NCI-H2171 treated with DMSO at 0.1 percent for 48 hours (cell line): ENCODE measurements at regions not wholly inside any gene's neighbourhood (a gene's known extent, or its start where the extent isn't known, plus 50 kb on each side); places are given as distances from the start of the nearest gene placed in this dataset.

Experiments
- DNase-seq: peaks from one replicate; lab custom pipeline; 2025; lab: John Stamatoyannopoulos, UW

DNA sequence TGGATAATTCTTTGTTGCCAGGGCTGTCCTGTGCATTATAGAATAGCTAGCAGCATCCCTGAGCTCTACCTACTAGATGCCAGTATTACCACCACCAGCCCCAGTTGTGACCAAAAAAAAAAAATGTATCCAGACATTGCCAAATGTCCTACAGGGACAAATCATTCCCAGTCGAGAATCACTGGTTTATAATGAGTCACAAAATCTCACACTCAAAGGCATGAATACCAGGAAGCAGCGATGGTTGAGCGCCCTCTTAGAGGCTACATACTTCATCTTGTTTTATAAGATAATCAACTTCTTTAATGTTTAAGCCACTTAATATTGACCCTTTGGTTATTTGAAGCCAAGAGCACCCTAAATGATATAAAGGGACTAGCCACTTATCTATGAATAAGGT is 297.3 kb downstream of the DHX15 start:
- no peak for DNase-seq

DNA sequence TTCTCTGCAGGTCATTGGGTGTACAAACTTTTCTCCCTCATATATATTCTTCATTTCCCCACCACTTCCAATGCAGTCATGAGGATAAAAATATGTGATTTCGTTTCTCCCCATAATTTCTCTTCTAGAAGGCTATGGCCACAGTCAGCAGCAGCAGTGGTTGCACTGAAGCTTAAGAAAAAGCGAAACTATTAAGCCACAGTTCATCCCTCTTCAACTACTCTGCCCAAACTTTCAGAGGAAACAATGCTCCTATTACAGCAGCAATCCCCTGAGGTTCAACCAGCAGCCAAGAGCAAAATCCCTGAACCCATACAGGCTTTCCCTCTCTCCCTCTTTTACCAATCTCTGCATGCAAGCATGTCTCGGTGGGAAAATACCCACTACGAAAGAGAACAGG is 298.6 kb downstream of the DHX15 start:
- no peak for DNase-seq

DNA sequence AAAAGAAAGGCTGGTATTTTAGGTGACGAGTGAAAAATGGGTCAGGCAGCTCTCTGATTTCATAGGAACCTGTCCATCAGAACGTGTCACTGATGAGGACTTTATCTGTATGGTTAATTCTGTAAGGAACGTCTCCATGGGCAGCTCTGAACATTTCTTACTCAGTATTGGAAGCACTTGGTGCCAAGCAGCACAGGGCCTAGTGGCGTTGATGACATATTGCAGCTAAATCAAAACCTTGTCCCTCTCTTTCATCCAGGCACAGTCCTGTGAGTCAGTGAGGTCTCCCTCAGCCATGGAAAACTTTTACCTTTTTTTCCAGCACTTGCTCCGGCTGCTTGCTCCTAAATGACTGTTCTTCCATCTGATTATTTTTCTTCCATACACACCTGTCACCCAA is 301.9 kb downstream of the DHX15 start:
- DNase-seq, result no peak

DNA sequence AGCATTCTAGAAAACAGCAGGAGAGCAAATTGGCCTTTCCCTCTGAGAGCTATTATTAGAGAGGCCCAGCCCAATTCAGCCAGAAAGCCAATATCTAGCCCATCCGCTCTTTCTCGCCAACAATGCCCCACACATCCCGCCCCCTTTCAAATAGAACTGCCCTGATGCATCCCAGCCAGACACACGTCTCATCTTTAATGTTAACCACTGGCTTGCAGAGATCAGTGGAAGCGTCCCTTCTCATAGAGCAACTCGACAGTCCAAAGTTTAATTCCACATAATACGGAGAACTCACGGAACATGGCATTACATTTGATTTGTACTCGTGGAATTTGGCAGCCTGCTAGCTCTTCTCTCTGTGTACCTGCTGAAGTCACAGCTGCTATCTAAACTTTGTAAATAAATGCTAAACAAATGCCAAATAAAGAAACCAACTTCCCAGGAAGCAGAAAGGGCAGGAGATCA is 304.4 kb downstream of the DHX15 start:
- no peak for DNase-seq

DNA sequence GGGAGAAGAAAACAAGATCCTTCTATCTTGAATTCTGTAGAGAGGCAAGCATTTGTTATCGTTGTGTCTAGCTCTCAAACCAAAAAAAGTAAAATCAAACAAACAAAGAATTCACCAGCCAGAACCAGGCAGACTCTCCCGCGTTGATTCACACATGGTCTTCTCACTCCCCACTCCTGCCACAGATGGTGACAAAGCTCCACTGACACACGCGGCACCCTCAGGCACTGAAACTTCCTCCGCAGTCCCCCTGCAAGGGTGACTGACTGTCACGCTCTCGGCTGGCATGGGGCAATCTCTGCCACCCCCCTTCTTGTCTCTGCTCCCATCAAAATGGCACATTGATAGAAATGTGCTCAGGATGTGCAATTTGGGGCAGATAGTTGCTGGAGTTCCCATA is 304.9 kb downstream of the DHX15 start:
- no peak for DNase-seq

DNA sequence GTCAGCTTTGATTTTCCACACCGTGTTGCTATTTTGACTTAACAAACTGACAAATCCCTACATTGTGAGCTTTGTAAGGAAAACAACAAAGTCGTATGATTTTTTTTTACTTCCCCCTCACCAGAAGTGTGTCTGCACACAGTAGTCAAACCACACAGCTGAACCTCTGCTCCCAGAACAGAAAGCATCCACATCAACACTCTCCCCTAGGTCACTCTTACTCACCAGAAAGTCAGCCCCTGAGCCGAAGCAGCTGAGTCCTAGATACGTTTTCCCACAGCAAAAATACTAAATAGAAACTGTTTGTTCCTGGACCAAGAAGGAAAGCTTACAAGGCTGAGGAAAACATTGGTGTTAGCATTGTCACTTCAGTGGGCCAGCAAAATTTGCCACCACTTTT is 305.7 kb downstream of the DHX15 start:
- no peak for DNase-seq

DNA sequence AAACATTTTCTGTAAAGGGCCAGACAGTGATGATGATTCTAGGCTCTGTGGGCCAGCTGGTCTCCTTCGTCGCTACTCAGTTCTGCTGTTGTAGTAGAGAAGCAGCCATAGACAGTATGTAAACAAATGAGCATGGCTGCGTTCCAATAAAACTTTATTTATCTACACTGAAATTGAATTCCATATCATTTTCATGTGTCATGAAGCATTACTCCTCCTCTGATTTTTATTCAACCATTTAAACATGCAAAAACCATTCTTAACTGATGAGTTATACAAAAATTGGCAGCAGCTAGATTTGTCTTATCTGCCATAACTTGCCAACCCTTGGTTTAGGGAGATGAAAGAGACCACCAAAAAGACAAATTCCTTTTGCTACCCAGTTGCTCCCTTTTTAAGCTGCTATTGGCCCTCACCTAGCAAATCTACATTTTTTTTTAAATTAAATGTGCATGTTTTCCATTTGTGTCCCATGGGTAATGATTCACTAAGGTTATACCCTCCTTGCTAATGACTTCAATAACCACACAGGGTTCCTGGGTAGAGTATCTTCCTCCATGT is 309.9 kb downstream of the DHX15 start:
- no peak for DNase-seq

DNA sequence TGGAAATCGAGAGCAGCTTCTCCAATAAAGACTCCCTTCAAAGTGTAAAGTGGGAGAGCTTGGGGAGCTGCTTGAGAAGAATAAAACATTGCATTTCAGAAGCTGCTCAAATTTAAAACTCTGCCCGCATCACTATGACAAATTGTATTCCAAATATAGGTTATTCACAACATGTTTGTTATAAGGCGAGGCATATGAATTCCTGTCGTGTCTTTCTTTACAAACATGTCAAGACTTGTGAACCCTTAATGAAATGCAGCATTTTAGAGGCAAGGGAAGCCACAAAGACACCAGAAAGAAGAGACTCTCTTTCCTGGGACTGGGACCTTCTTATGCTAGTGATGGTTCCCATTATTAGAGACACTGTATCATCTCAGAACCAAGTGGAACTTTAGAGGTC is 311.2 kb downstream of the DHX15 start:
- DNase-seq, result no peak

DNA sequence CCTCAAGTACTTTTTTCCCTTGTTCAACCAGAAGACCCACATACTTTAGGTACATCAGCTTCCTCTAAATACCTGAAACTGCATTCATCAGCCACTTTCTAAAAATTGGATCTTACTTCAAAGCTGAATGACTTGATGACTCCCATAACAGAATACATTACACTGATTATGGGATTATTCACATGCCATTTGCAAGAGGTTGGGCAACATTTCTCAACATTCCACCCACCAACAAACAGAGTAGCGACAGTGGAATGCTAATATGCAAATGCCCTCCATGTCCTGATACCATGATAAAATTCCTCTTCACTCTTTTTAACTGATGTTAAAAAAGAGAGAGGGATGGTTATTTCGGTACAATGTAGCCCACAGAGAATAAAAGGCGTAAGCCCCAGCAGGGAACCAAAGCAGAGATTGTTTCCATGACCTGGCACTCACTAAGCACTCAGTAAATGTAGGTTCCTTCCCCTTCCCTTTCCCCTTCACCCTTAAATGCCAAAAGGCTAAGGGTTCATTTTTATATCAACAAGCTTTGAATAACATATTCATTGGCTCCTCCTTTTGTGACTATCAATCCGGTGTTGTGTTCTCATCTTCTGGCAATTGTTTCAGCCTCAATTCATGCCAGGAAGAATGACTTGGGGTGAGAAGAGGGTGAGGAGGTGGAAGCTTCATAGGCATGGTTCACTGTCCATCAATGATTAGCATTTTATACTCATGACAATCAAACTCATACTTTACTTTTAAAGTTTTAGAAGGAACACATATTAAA is 317.2 kb downstream of the DHX15 start:
- no peak for DNase-seq

DNA sequence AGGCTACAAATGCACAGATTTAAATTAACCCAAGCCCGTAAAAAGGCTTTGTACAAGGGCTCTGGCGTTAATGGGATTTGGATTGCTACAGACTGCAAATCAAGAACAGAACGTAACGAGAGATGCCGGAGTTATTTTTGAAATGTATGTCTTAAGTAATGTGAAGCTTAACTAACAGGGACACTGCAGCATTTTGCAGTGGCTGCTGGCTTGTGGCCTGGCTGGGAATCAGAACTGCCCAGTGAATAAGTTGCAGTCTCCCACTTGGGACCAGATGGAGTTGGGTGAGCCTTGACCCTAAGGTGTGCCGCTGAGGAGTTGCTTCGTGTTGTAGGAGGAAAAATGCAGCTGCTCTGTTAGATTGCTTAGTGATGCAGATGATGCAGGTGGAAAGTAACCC is 318.4 kb downstream of the DHX15 start:
- no peak for DNase-seq

DNA sequence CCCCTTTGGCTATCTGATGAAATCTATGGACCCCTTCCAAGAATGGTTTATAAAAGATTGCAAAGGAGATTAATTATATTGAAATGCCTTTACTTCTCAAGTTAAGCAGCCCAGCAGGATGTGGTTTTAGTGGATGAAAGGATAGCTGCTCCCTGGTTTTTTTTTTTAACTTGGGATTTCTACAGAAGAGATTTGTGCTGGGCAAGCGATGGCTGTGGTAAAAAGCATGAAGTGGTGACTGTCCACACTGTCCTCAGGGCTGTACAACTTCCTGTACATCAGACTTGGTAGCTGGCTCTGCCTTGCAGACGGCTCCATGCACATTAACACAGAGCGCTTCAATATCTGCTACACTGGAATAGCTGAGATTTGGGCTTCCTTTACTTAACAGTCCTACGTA is 321.7 kb downstream of the DHX15 start:
- no peak for DNase-seq

DNA sequence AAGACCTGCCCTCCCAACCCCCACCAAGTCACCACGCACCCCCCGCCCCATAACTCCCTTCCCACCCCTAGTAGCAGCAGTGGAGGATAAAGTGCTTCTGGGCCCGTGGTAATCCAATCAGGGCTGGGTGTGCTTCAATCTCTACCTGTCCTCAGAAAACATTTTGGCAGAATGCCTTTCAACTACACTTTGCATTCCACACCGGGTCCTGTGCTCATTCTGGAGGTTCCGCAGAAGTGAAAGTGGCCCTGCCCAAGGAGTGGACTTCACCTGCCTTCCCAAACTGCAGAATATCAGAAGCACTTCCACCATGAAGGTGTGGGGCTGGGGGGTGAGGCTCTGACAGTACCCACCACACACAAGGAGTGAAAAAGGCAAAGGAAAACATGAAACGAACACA is 322.3 kb downstream of the DHX15 start:
- no peak for DNase-seq

DNA sequence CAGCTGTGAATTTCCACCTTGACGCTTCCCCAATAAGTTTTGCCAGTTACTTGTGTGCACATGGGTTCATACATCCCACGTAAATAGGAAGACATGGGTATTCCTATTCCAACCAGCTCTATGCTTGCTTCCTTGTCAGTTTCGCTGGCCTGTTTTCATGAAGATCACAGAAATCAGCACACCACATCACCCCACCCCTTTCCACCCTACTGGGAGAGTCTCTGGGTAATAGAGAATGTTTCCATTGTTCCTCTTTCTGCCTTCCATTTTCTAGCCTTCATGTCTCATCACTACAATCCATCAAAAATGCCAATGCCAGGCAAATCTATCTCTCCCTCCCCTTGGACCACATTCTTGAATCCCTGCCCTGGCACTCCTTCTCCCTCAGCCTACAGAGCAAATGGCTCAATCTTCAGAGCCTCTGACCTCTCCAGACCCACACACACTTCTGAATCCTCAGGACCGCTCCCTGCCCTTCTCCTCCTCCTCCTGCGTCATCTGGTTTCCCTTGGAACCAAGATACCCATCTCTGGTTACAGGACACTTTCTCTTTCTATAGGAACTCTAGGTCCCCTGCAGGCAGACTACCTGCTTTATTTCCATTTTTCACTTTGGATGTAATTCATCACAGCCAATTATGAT is 323.3 kb downstream of the DHX15 start:
- DNase-seq, result no peak

DNA sequence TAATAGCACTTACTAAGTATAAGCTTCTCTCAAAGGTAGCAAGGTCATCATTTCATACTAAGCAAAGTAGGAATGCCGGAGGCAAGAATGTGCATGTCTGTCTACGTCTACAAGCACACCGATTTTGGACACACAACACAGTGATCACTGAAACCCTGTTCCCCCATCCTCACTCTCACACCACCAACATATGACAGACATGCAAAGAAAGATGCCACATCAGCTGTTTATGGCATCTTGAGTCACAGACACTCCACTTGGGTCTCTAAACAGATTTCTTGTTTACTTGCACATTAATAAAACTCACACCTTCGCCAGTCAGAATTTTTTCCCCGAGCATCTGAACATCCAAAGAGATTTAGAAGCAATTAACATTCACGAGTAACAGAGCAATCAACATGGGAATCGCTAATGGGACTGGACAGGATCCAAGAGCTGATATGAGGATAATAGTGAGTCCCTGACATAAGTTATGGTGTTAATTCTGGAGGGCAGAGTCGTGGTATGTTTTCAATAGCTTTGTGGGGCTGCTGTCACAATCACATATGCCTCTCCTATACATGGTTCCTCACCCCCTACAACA is 324.1 kb downstream of the DHX15 start:
- DNase-seq, result no peak

DNA sequence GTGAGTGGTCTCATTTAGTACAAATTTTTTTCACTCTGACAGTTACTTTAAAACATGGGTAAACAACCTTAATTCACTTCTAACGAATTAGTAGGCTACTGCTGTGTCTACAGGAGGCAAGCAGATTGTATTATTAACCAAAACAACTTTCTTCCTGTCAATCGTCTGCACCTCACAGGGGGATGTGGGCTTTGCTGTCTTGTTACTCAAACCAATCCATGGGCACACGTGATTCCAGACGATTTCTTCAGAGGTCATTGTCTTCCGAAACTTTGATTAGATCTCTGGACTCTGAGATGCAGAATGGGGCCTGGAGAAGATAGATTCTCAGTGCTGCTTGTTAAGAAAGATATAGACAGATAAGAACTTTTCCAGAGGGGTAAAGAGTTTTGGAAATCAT is 327.8 kb downstream of the DHX15 start:
- DNase-seq, result no peak

DNA sequence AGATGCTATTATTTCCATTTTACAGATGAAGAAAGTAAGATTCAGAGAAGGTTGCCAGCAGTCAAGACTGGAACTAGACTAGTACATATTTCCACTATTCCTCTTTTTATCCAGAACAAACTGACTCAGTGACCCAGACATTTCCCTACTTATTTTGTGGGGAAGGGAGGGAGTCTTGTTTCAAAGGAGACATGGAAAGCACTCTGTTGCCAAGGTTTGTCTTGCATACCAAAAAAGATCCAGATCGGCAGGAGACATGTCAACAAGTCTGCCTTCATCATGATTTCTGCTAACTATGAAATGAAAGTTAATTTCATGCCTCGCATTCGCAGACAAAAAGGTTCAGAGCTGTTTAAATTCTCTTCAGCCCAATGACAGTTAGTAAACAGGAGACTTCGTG is 328.3 kb downstream of the DHX15 start:
- no peak for DNase-seq

DNA sequence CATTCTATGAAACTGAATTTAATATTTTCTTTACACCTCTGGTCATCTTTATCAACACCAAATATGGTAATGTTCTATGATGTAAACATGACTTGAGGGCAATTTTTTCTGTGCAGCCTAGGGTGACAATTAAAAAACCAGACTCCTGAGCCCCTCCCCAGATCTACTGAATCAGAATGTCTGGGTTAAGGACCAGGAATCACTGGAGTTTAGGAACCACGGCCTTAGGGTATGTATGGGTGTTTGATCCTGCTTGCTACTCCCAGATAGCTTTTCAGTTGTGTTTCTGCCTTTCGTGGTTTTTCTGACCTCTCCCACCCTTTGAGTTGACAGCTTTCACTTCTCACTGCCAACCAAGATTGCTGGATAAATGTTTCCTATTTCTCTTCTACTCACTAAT is 332.2 kb downstream of the DHX15 start:
- DNase-seq, result no peak

DNA sequence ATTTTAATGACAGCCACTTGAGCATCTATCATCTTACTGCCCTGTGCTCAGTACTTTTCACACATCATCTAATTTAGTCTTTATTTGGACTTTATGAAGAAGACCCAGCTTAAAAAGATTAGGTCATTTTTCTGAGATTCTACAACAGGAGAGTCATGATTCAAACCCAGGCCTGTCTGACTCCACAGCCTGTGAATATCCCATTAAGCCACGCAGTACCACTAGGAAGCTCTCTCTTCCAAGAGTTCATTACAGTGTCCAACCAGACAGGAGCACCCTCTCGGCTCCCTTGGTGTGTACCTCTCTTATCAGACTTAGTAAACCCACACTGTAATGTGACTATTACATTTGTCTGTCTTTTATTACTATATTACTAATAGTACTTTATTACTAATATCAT is 332.8 kb downstream of the DHX15 start:
- no peak for DNase-seq

DNA sequence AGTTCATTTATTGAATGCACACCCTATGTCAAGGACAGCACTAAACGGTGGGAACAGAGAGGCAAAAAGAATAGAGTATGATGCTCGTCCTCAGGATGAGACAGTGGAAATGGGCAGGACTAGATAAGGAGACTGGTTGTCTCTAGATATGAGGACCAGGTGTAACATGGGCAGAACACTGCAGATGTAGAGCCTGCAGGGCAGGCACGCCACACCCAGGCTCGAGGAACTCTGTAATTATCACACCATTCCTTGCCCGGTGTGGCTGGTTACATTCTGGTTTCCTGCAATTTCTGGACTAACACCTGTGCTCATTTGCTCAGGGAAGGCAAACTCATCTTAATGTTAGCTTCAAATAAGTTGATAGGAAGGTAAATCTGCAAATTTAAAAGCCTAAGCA is 334.4 kb downstream of the DHX15 start:
- DNase-seq, result no peak

DNA sequence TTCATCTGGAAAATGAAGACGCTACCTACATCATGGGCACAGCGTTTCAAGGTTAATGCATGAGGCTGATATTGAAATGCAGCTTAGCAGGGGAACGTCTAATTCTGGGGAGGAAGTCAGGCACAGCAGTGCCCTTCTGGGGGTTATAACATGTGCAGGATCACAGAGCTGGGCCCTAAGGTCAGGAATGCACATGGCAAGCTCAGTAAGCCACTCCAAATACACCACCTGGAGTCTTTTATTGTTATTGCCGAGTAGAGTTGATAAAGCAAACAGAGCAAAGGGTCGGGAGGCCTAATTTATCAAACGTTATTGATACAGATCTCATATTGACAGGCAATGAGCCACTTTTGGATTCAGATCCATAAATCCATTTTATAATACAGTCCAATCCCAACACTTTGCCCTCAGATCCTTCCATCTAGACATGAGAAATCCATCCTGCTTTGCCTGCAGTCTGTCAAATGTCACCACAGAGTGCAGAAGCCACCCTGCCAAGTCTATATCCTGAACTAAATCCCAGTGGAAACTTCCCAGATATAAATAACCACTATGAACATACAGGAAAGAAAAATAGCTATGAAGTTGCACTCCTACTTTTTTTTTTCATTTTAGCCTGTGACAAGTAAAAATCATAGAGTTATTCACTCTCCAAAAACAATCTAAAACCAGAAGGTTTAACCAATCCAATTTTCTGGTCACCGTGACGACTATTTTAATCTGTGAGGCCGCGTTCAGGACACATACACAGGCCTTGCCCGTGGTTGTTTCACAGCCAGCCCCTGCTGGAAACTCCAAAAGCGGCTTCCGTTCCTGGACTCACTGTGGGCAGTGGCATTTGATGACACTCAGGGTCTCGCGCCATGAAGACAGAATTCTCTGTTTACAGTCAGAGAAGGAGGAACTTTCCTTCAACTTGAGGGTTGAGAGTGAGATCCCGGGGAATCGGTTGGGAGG is 335.4 kb downstream of the DHX15 start:
- no peak for DNase-seq

DNA sequence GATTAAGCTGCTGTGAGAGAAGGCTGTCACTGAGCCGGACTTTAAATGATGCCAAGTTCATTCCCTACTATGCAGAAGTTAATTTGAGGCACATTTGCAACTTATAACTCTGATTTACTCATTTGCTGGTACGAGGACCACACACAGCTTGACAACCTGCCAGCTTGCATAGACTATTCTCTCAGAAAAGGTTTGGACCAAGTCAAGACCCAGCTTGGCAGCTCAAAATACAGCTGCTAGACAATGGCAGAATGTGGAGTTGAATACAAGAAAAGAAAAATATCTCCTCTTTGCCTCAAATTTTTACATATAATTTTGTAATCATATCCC is 338.9 kb downstream of the DHX15 start:
- no peak for DNase-seq
